Stimulated activated CD4-positive, alpha-beta T cell treated with anti-CD3 and anti-CD28 coated beads, Interleukin-1b, Interleukin-23, amount 100 ng/mL, for 48 hours (primary cell): ENCODE measurements at regions not wholly inside any gene's neighbourhood (a gene's known extent, or its start where the extent isn't known, plus 50 kb on each side); places are given as distances from the start of the nearest gene placed in this dataset.

ENCODE experiments used
- DNase-seq: peaks from one replicate; pipeline ENCODE4 v3.0.0-alpha.2; 2020

GRCh38 chr17:77001487-77001886 lies 133.3 kb downstream of the MGAT5B start:
- DNase-seq: no peak

- no peak for DNase-seq
Observed at GRCh38 chr17:77002103-77003045, 134.2 kb downstream of the MGAT5B start.

- no peak for DNase-seq
Observed at GRCh38 chr17:77003699-77004098, 135.5 kb downstream of the MGAT5B start.

- no peak for DNase-seq
Observed at GRCh38 chr17:77006971-77007649, 133.7 kb upstream of the SEC14L1 start.

- no peak for DNase-seq
Observed at GRCh38 chr17:77009877-77010276, 130.9 kb upstream of the SEC14L1 start.

- no peak for DNase-seq
Observed at GRCh38 chr17:77010667-77011066, 130.1 kb upstream of the SEC14L1 start.

- DNase-seq: peak; percentile 37
Observed at GRCh38 chr17:77011173-77012011, 129.4 kb upstream of the SEC14L1 start.

GRCh38 chr17:77018504-77018903 lies 122.3 kb upstream of the SEC14L1 start:
- no peak for DNase-seq

- DNase-seq: no peak
Observed at GRCh38 chr17:77019893-77020379, 120.8 kb upstream of the SEC14L1 start.

GRCh38 chr17:77020973-77021372 lies 119.8 kb upstream of the SEC14L1 start:
- DNase-seq: no peak

GRCh38 chr17:77022766-77023165 lies 118.0 kb upstream of the SEC14L1 start:
- DNase-seq: no peak

- DNase-seq: no peak
Observed at GRCh38 chr17:77025781-77026180, 115.0 kb upstream of the SEC14L1 start.

GRCh38 chr17:77027271-77027889 lies 113.4 kb upstream of the SEC14L1 start:
- no peak for DNase-seq

GRCh38 chr17:77028900-77029299 lies 111.9 kb upstream of the SEC14L1 start:
- no peak for DNase-seq

- DNase-seq: no peak
Observed at GRCh38 chr17:77032929-77033328, 107.8 kb upstream of the SEC14L1 start.

- DNase-seq: no peak
Observed at GRCh38 chr17:77033892-77034404, 106.8 kb upstream of the SEC14L1 start.

GRCh38 chr17:77034677-77035424 lies 105.9 kb upstream of the SEC14L1 start:
- no peak for DNase-seq

GRCh38 chr17:77035526-77035925 lies 105.2 kb upstream of the SEC14L1 start:
- DNase-seq: no peak

GRCh38 chr17:77036136-77036840 lies 104.5 kb upstream of the SEC14L1 start:
- DNase-seq: no peak

GRCh38 chr17:77036841-77037381 lies 103.9 kb upstream of the SEC14L1 start:
- no peak for DNase-seq

GRCh38 chr17:77037943-77038342 lies 102.8 kb upstream of the SEC14L1 start:
- DNase-seq: no peak
